IMR-90 (cell line): ENCODE measurements at regions not wholly inside any gene's neighbourhood (a gene's known extent, or its start where the extent isn't known, plus 50 kb on each side); places are given as distances from the start of the nearest gene placed in this dataset.
A peak's percentile ranks its signal among the peaks of the same experiment; 100 is the strongest.

Experiments used
- CEBPB ChIP-seq: IDR thresholded peaks from 2 replicates; pipeline ENCODE4 v1.6.1; 2012; ENCODE audit warnings: low read depth, low read length, improper control_type of control experiment
- FOS ChIP-seq: fragments of 150-350 bp; IDR thresholded peaks from 2 replicates; pipeline ENCODE4 v1.6.1; 2016; ENCODE audit warnings: low read depth, low read length
- MAFK ChIP-seq: IDR thresholded peaks from 2 replicates; pipeline ENCODE4 v1.6.1; 2012; ENCODE audit warnings: low read depth, low read length, improper control_type of control experiment
- NFE2L2 ChIP-seq: fragments of 150-350 bp; IDR thresholded peaks from 2 replicates; pipeline ENCODE4 v1.6.1; 2016; ENCODE audit warnings: low read depth, mild to moderate bottlenecking, low read length
- POLR2A ChIP-seq: IDR thresholded peaks from 2 replicates; pipeline ENCODE4 v1.6.1; 2012; ENCODE audit warnings: mild to moderate bottlenecking, low read depth, low read length
- RAD21 ChIP-seq: IDR thresholded peaks from 2 replicates; pipeline ENCODE4 v1.6.1; 2012; ENCODE audit warnings: low read length, improper control_type of control experiment
- RCOR1 ChIP-seq: IDR thresholded peaks from 2 replicates; pipeline ENCODE4 v1.6.1; 2012; ENCODE audit warnings: mild to moderate bottlenecking, low read length, improper control_type of control experiment; ENCODE audit not compliant: insufficient replicate concordance
- RFX5 ChIP-seq: IDR thresholded peaks from 2 replicates; pipeline ENCODE4 v1.8.0; 2012; ENCODE audit warnings: low read depth, mild to moderate bottlenecking, low read length, moderate library complexity
- SMC3 ChIP-seq: fragments of 150-350 bp; IDR thresholded peaks from 2 replicates; pipeline ENCODE4 v1.6.1; 2016; ENCODE audit warnings: low read depth, mild to moderate bottlenecking, antibody characterized with exemption, low read length, moderate library complexity
- TF ChIP-seq, protein P1 (sequence below): conservative IDR thresholded peaks from 2 replicates; pipeline ENCODE4 v1.5.1; 2012; ENCODE audit warnings: mild to moderate bottlenecking, low read depth, low read length, improper control_type of control experiment
- TF ChIP-seq, protein P2 (sequence below): fragments of 150-350 bp; IDR thresholded peaks from 2 replicates; pipeline ENCODE4 v1.6.1; 2016; ENCODE audit warnings: low read depth, mild to moderate bottlenecking, low read length, moderate library complexity, borderline replicate concordance
- TF ChIP-seq, protein P3 (sequence below): fragments of 150-350 bp; IDR thresholded peaks from 2 replicates; pipeline ENCODE4 v1.6.1; 2017; ENCODE audit warnings: mild to moderate bottlenecking, antibody characterized with exemption, low read length, low read depth

DNA sequence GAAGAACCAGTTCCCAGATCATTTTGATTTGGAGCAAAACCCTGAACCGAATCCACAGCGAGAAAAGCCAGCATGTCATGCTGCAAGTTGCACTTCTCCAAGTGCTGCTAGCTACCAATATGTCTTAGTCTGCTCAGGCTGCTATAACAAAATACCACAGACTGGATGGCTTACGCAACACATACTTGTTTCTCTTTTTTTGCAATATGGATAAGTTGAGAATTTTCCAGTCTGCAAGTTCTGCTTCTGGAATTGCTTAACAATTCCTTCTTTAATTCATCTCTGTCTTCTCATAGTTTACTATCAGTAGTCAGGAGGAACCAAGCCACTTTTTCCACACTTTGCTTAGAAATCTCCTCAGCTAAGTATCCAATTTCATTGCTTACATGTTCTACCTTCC is 105.9 kb upstream of the RBBP8 start:
- no peak for TF ChIP-seq RCOR1
- TF ChIP-seq, protein P1, sequence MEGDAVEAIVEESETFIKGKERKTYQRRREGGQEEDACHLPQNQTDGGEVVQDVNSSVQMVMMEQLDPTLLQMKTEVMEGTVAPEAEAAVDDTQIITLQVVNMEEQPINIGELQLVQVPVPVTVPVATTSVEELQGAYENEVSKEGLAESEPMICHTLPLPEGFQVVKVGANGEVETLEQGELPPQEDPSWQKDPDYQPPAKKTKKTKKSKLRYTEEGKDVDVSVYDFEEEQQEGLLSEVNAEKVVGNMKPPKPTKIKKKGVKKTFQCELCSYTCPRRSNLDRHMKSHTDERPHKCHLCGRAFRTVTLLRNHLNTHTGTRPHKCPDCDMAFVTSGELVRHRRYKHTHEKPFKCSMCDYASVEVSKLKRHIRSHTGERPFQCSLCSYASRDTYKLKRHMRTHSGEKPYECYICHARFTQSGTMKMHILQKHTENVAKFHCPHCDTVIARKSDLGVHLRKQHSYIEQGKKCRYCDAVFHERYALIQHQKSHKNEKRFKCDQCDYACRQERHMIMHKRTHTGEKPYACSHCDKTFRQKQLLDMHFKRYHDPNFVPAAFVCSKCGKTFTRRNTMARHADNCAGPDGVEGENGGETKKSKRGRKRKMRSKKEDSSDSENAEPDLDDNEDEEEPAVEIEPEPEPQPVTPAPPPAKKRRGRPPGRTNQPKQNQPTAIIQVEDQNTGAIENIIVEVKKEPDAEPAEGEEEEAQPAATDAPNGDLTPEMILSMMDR: no peak
- no peak for TF ChIP-seq FOS
- peak; percentile 89 for TF ChIP-seq CEBPB
- TF ChIP-seq SMC3: no peak
- no peak for TF ChIP-seq POLR2A
- TF ChIP-seq RAD21: no peak
- TF ChIP-seq, protein P2, sequence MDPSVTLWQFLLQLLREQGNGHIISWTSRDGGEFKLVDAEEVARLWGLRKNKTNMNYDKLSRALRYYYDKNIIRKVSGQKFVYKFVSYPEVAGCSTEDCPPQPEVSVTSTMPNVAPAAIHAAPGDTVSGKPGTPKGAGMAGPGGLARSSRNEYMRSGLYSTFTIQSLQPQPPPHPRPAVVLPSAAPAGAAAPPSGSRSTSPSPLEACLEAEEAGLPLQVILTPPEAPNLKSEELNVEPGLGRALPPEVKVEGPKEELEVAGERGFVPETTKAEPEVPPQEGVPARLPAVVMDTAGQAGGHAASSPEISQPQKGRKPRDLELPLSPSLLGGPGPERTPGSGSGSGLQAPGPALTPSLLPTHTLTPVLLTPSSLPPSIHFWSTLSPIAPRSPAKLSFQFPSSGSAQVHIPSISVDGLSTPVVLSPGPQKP: no peak
- no peak for TF ChIP-seq NFE2L2
- TF ChIP-seq, protein P3, sequence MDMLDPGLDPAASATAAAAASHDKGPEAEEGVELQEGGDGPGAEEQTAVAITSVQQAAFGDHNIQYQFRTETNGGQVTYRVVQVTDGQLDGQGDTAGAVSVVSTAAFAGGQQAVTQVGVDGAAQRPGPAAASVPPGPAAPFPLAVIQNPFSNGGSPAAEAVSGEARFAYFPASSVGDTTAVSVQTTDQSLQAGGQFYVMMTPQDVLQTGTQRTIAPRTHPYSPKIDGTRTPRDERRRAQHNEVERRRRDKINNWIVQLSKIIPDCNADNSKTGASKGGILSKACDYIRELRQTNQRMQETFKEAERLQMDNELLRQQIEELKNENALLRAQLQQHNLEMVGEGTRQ: no peak
- TF ChIP-seq MAFK: no peak
- no peak for TF ChIP-seq RFX5
